HG03457 (cell line): ENCODE measurements at regions not wholly inside any gene's neighbourhood (a gene's known extent, or its start where the extent isn't known, plus 50 kb on each side); places are given as distances from the start of the nearest gene placed in this dataset.

ENCODE experiments used
- ATAC-seq: cut with Tn5 transposase; IDR thresholded peaks from one replicate; pipeline ENCODE4 v1.9.1; 2021; ENCODE audit warnings: moderate number of reproducible peaks; ENCODE audit not compliant: unreplicated experiment

- no peak for ATAC-seq
These were observed 269.0 kb downstream of the FAM76B start for GRCh38 chr11:95520369-95521132.

GRCh38 chr11:95519912-95520311 lies 269.7 kb downstream of the FAM76B start:
- no peak for ATAC-seq

- ATAC-seq: no peak
These were observed 272.1 kb downstream of the FAM76B start for GRCh38 chr11:95517453-95517852.

DNA sequence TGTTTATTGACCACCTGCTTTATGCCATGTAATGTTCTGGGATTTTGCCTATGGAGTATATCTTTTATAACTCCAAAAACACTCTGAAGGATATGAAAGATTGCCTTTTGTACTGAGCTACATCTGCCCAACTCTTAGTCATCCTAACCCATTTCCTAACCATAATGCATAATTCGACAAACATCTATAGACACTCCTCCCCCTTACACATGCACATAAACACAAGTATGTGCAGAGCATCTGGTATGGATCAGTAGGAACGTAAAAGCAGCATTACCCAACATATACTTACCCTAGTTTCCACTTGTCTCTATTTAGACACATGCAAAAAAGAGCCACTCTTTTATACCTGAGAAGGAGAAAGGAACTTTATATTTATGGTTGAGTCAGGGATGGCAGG lies 272.8 kb downstream of the FAM76B start:
- ATAC-seq: no peak

- no peak for ATAC-seq
These were observed 273.4 kb downstream of the FAM76B start for GRCh38 chr11:95516175-95516574.

DNA sequence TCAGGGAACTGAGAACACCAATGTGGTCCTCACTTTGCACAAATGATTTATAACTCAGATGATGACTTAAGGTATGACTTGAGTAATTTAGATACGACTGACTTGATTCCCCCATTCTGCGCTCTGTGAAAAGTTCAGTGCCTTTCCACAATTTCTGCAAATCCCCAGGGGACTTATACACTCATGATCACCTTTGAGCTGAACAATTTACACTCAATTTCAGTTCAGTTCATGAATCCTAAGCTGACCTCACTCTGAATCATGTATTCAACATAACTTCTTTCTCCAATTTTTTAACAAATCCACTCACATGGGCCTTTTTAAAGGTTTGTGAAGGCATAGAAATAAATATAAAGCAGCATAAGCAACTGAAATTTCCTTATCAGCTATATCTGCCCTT lies 274.2 kb downstream of the FAM76B start:
- no peak for ATAC-seq

- ATAC-seq: no peak
These were observed 275.0 kb downstream of the FAM76B start for GRCh38 chr11:95514416-95515110.

- ATAC-seq: no peak
These were observed 276.9 kb downstream of the FAM76B start for GRCh38 chr11:95512682-95513081.

DNA sequence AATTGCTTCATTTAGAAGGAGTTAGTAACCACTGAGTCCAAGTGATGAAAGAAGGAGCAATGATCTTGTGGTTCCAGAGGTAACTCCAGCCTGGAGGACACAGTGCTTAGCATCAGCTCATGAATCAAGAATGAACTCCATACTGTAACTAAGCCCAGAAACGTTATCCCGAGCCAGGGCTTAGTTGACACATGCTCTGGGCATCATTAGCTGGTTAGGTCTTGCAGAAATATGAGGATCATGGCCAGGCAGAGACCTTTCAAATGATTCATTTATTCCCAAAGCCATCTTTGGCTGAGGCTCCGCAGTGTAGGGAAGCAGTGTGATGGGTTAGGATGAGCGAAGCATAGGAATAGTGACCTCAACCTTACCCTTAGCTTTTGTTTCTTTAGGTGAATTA lies 277.4 kb downstream of the FAM76B start:
- no peak for ATAC-seq

DNA sequence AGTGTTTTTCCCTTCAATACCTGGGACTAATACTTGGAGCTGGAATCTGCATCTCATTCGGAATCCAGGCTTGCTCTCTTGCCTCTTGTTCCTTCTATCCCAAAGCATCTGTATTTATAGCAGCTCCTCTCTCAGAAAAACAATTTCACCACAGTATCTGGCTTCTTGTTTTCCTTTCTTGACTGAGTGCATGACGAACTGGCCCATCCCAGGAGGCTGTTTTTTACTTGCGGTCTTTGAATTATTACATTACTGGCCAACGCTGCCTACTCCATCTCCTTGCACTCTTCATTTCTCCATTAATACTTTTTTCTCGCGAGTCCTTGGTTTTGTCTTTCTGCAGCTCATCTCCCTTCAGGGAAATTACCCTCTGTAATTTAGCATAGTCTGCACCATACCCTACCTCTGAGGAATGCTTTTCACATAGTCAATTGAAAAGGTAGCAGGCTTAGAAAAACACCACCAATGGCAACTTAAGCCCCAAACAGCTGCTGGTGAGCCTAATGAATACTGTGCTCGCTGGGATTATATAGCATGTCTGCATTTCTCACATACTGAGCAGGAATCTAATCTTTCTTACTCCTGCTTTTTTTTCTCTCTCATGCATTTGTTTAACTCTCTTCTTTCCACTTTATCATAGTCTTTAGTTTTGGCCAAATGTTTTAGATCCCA lies 277.4 kb upstream of the SESN3 start:
- no peak for ATAC-seq

GRCh38 chr11:95507794-95508193 lies 276.8 kb upstream of the SESN3 start:
- no peak for ATAC-seq

GRCh38 chr11:95506777-95507176 lies 275.8 kb upstream of the SESN3 start:
- ATAC-seq: no peak

DNA sequence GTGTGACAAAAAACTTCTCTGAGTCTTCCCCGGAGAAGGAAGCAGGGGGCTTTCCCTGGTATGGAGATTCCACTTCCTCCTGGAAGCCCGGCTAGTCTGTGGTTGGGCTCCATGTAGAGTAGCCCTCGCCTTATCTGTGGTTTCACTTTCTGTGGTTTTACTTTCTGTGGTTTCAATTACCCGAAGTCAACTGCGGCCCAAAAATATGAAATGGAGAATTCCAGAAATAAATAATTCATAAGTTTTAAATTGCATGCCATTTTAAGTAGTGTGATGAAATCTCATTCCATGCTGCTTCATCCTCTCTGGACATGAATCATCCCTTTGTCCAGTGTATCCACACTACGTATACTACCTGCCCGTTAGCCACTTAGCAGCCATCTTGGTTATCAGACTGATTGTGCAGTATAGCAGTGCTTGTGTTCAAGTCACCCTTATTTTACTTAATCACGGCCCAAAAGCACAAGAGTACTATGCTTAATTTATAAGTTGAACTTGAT lies 275.0 kb upstream of the SESN3 start:
- ATAC-seq: no peak

DNA sequence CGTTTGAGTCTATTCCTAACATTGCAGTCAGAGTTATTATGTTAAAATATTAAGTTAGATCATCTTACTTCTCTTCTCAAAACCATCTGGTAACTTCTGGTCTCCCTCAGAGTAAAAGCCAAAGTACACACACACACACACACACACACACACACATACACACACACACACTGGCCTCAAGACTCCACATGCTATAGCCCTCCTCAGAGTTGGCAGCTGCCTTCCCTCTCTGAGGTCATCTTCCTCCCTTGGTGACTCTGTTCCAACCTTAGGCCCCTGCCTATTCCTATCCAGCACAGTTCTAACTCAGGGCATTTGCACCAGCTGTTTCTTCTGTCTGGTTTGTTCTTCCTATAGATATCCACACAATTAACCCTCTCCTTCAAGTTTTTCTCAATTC lies 272.0 kb upstream of the SESN3 start:
- ATAC-seq: no peak

DNA sequence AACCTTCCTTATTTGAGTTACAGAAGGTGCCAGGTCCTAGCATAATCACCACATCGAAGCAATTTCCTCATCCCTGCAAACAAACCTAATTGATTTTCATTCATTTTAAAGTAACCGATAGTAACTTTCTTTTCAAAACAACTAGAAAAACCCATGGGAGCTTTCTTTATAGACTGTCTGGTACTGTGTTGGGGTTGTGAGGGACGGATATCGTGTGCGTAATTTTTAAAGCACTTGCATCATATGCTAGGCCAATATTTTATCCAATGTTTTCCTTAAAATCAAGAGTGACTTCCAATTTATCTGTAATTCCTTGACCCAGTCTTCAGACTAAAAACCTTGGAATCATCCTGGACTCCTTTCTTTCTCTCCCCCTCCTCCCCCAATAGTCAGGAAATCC lies 271.5 kb upstream of the SESN3 start:
- ATAC-seq: no peak

DNA sequence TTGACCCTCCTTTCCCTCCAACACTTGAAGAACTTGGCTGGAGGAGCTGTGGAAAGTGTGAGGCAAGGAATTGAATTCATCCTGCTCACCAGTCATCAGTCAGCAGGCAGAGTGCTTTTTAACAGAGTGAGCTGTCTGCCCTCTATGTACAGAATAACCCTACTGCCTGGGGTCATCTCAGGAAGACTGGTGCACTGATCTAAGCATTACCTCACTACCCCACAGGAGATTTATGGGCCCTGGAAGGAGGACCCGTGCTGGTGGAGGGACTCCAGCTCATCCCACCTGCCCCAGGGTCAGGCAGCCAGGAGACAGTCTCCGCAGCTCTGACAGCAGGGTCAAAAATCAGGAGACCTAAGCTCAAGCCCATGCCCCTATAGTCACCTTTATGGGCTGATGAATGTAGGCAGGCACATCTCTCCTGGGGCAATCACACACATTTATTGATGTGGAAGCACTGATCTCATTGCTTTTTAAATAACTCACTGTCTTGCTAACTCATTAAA lies 270.8 kb upstream of the SESN3 start:
- ATAC-seq: no peak

DNA sequence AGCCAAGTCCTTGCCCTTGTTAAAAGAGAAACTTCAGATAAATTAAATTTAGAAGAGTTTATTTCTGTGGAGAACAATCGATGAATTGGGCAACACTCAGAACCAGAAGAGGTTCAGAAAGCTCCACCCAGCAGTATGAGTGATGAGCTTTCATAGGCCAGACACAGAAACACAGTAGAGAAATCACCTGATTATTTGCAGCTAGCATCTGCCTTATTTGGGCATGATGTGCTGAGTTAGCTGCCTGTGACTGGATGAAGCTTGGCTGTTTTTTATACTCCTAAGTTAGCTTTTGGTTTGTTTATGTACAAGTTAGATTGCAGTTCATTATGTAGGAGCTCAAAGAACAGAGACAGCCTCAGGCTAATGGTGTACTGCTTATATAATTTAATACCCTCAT lies 269.5 kb upstream of the SESN3 start:
- no peak for ATAC-seq

DNA sequence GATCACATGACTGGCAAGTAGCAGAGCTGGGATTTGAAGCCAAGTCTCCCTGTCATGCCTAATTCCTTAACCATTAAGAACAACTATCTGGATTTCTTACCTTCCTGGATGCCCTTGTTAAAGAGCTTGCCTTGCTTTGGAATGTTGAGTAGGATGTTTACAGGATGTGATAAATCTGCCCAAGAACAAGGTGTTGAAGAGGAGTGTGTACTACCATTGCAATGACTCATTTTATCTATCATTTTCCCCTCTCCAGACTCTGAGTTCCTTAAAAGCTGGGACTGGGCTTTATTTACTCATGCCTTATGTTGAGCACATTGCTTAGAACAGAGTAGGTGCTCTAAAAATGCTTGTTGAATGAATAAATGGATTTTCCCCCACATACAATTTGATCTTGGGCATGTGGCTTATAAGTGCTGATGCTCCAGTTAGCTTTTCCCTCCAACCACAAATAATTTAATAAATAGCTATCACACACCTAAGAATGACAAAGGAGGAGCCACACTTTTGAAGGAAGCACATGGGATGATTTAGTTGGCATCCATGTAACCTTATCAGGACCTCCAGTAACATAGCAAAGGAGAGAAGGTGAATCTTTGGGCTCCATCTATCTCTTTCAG lies 268.6 kb upstream of the SESN3 start:
- ATAC-seq: no peak

- ATAC-seq: no peak
These were observed 267.9 kb upstream of the SESN3 start for GRCh38 chr11:95498722-95499425.

- no peak for ATAC-seq
These were observed 265.9 kb upstream of the SESN3 start for GRCh38 chr11:95496901-95497300.

DNA sequence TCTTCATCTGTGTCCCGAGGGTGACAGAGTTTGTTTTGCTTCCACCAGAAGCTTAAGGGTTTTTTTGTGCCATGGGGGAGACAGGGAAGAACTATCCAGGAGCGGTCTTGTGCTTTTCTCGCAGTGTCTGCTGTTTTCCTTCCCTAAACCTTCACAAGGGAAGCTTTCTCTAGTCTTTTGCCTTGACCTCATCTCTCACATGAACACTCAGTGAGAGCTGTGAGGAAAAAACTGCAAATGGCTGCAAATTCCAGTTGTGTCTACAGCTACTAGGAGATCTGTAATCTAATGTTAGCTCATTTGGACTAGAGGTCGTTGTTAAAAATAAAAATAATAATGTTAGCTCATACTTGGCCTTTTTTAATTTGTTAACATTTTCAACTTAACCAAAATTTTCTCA lies 264.7 kb upstream of the SESN3 start:
- ATAC-seq: no peak
